WTC11 (cell line): ENCODE measurements at regions not wholly inside any gene's neighbourhood (a gene's known extent, or its start where the extent isn't known, plus 50 kb on each side); places are given as distances from the start of the nearest gene placed in this dataset.

Experiments
- CTCF ChIP-seq: fragments of 200-600 bp; IDR thresholded peaks from 2 replicates; pipeline ENCODE4 v1.8.0; 2022; ENCODE audit warnings: antibody characterized with exemption
- USF2 ChIP-seq: sonication (generic); formaldehyde crosslinking; IDR thresholded peaks from 2 replicates; pipeline ENCODE4 v1.8.1; 2023; ENCODE audit warnings: mild to moderate bottlenecking, missing genetic modification reagents, moderate library complexity

GRCh38 chr20:19923762-19924161, 93.4 kb upstream of the NAA20 start:
- TF ChIP-seq CTCF (no peak), USF2 (CRISPR knock-in tag) (no peak)
